ENCODE measurements at regions not wholly inside any gene's neighbourhood (a gene's known extent, or its start where the extent isn't known, plus 50 kb on each side); places are given as distances from the start of the nearest gene placed in this dataset.

DNA sequence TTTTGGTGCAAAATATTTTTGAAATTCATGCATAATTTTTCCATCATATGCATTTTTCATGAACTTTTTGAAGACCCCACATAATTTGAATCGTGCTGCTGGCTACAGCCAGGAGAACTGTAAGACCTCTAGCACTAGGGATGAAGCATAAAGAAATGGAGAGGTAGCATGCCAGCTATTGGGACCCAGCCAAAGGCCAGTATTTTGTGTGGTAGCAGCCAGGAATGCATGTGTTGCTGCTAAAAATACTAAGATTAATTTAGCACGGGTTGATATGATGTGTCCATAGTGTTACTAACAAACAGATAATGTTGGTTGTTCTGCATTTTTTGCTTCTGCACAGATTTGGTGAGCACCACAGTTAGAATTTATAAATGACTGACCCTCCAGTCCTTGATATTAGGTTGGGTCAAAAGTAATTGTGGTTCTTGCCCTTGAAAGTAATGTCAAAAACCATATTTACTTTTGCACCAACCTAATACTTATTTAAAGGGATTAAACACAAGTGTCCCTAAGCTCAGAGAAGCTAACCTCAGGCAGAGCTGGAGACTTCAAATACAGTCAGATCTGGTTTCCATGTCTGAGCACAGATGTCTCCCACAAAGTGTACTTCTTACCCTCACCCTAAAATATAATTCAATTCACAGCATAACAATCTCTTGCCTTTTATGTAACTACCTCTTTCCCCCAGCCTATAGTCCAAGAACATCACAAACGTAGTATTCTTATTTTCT lies 54.1 kb upstream of the NPSR1 start:
- DNase-seq (ENCODE audit: low read depth) = no peak
